Lower leg skin (tissue), 3 donors: ENCODE measurements at regions not wholly inside any gene's neighbourhood (a gene's known extent, or its start where the extent isn't known, plus 50 kb on each side); places are given as distances from the start of the nearest gene placed in this dataset.

Experiments
- POLR2A ChIP-seq, 2 donors: fragments of 450-650 bp; IDR thresholded peaks; one replicate each; pipeline ENCODE4 v1.6.1; 2016 to 2017; ENCODE audit warnings: antibody characterized with exemption in 2 of 2, mild to moderate bottlenecking in 1 of 2, moderate library complexity in 1 of 2
- TF ChIP-seq, protein P1 (sequence below), 3 donors: fragments of 450-650 bp; IDR thresholded peaks; one replicate each; pipeline ENCODE4 v1.5.1; 2016; ENCODE audit warnings: antibody characterized with exemption in 3 of 3, mild to moderate bottlenecking in 3 of 3, moderate library complexity in 2 of 3

DNA sequence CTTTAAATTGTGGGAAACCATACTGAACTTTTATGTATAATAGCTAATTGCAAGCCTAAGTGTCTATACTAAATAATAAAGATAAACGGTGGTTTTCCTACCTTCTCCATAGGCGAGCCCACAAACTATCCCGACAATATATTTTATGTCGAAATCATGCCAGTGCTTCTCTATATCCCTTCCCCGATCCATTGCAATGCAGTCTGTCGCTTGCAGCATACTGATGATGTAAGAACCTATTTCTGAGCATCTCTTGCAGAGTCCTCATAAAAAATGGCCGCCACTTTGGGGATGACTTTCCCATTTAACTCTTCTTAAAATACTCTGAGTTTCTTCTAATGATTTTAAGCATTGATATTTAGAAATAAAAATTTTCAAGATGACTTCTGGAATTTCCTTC lies 58.1 kb upstream of the TLR3 start:
- TF ChIP-seq, protein P1, sequence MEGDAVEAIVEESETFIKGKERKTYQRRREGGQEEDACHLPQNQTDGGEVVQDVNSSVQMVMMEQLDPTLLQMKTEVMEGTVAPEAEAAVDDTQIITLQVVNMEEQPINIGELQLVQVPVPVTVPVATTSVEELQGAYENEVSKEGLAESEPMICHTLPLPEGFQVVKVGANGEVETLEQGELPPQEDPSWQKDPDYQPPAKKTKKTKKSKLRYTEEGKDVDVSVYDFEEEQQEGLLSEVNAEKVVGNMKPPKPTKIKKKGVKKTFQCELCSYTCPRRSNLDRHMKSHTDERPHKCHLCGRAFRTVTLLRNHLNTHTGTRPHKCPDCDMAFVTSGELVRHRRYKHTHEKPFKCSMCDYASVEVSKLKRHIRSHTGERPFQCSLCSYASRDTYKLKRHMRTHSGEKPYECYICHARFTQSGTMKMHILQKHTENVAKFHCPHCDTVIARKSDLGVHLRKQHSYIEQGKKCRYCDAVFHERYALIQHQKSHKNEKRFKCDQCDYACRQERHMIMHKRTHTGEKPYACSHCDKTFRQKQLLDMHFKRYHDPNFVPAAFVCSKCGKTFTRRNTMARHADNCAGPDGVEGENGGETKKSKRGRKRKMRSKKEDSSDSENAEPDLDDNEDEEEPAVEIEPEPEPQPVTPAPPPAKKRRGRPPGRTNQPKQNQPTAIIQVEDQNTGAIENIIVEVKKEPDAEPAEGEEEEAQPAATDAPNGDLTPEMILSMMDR (IDR thresholded peaks at IDR 0.05), result no peak
- no peak for TF ChIP-seq POLR2A (IDR thresholded peaks at IDR 0.05)
